HG03060 (cell line): ENCODE measurements at regions not wholly inside any gene's neighbourhood (a gene's known extent, or its start where the extent isn't known, plus 50 kb on each side); places are given as distances from the start of the nearest gene placed in this dataset.

ENCODE experiments used
- ATAC-seq: cut with Tn5 transposase; IDR thresholded peaks from one replicate; pipeline ENCODE4 v1.9.1; 2021; ENCODE audit warnings: low read depth, moderate number of reproducible peaks; ENCODE audit not compliant: unreplicated experiment

- no peak for ATAC-seq
These were observed 1536.1 kb downstream of the UQCRFS1 start for GRCh38 chr19:27676877-27677276.

DNA sequence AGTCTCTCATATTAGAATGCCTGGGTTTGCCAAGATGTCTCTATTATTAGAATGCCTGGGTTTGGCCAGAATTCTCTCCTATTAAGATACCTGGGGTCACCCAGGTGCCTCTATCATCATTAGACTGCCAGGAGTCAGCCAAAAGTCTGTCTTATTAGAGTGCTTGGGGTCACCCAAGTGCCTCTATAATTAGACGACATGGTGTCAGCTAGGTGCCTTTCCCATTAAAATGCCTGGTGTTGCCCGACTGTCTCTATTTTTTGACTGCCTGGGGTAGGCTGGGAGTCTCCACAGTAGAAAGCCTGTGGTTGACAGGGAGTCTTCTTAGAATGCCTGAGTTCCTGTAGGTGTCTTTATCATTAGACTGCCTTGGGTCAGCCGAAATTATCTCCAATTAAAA is 1536.6 kb downstream of the UQCRFS1 start:
- ATAC-seq, result no peak

GRCh38 chr19:27675771-27676170 is 1537.2 kb downstream of the UQCRFS1 start:
- ATAC-seq, result no peak

DNA sequence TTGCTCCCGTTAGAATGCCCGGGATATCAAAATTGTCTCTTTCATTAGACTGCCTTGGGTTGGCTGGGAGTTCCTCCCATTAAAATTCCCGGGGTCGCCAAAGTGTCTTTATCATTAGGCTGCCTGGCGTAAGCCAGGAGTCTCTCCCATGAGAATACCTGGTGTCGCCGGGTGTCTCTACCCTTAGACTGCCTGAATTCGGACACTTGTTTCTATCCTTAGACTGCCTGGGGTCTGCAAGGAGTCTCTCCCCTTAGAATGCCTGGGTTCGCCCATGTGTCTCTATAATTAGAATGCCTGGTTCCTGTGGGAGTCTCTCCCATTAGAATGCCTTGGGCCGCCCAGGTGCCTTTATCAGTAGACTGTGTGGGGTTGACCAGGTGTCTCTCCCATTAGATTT is 1538.2 kb downstream of the UQCRFS1 start:
- ATAC-seq, result no peak

DNA sequence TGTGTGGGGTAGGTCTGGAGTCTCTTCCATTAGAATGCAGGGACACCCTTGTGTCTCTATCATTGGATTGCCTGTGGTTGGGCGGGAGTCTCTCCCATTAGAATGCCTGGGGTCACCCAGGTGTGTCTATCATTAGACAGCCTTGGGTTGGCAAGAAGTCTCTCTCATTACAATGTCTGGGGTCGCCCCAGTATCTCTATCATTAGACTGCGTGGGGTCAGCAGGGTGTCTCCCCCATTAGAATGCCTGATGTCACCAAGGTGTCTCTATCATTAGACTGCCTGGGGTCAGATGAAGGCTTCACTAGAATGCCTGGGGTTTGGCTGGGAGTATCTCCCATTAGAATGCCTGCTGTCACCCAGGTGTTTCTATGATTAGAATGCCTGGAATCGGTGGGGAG is 1539.0 kb downstream of the UQCRFS1 start:
- ATAC-seq, result no peak

DNA sequence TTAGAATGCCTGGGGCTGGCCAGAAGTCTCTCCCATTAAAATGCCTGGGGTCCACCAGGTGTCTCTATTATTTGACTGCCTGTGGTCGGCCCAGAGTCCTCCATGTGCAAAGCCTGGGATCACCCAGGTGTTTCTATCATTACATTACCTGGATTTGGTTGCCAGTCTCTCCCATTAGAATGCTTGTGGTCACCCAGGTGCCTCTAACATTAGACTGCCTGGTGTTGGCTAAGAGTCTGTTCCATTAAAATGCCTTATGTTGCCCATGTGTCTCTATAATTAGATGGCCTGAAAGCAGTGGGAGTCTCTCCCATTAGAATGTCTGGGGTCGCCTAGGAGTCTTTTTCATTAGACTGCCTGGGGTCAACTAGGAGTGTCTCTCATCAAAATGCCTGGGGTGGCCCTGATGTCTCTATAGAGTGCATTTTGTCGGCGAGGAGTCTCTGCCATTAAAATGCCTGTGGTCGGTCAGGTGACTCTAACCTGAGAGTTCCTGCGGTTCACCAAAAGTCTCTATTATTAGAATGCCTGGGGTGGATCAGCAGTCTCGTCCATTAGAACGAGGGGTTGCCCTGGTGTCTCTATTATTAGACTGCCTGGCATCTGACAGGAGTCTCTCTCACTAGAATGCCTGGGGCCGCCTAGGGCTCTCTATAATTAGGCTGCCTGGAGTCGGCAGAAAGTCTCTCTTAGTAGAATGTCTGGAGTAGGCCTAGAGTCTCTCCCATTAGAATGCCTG is 1540.5 kb downstream of the UQCRFS1 start:
- ATAC-seq, result no peak

DNA sequence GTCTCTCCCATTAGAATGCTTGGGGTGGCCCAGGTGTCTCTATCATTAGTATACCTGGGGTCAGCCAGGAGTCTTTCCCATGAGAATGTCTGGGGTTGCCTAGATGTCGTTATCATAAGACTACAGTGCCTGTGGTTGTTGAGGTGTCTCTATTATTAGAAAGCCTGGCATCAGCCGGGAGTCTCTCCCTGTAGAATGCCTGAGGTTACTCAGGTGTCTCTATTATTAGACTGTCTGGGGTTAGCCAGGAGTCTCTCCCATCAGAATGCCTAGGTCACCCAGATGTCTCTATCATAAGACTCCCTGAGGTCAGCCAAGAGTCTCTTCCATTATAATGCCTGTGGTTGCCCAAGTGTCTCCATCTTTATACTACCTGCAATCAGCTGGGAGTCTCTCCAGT is 1541.1 kb downstream of the UQCRFS1 start:
- ATAC-seq, result no peak

- no peak for ATAC-seq
These were observed 1552.5 kb downstream of the UQCRFS1 start for GRCh38 chr19:27660428-27660827.

DNA sequence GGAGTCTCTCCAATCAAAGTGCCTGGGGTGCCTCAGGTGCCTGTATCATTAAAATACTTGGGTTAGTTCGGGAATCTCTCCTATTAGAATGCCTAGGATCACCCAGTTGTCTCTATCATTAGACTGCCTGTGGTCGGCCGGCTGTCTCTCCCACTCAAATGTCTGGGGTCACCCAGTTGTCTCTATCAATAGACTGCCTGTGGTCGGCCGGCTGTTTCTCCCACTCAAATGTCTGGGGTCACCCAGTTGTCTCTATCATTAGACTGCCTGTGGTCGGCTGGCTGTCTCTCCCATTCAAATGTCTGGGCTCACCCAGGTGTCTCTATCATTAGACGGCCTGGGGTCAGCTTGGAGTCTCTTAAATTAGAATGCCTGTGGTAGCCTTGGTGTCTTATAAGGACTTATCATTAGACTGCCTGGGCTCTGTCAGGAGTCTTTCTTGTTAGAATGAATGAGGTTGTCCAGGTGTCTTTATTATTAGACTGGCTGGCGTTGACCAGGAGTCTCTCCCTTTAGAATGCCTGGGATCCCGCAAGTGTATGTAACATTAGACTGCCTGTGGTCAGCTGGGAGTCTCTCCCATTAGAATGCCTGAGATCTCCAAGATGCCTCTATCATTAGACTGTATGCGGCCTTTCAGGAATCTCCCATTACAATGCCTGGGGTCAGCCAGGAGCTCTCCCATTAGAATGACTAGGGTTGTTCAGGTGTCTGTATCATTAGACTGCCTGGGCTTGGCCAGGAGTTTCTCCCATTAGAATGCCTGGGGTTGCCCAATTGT is 1555.5 kb downstream of the UQCRFS1 start:
- no peak for ATAC-seq

DNA sequence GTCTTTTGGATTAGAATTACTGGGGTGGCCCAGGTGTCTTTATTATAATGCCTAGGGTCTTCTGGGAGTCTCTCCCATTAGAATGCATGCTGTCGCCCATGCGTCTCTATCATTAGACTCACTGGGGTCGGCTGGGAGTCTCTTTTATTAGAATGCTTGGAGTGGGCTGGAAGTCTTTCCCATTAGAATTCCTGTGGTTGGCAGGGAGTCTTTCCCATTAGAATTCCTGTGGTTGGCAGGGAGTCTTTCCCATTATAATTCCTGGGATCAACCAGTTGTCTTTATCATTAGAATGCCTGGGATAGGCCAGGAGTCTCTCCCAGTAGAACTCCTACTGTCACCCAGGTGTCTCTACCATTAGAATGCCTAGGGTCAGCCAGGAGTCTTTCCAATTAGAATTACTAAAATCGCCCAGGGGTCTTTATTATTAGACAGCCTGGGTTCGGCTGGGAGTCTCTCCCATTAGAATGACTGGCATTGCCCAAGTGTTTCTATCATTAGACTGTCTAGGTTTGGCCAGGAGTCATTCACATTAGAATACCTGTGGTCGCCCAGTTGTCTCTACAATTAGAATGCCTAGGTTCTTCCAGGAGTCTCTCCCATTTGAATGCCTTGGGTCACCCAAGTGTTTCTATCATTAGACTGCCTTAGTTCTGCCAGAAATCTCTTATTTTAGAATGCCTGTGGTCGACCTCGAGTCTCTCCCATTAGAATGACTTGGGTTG is 1558.5 kb downstream of the UQCRFS1 start:
- no peak for ATAC-seq

- no peak for ATAC-seq
These were observed 1560.2 kb downstream of the UQCRFS1 start for GRCh38 chr19:27652796-27653195.

DNA sequence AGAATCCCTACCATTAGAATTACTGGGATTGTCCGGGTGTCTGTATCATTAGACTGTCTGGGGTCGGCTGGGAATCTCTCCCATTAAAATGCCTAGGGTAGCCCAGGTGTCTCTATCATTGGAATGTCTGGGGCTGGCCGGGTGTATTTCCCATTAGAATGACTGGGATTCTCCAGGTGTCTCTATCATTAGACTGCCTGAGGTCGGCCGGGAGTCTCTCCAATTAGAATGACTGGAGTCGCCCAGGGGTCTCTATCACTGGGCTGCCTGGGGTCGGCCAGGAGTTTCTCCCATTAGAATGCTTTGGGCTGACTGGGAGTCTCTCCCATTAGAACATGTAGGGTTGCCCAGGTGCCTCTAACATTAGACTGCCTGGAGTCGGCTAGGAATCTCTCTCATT is 1560.7 kb downstream of the UQCRFS1 start:
- ATAC-seq, result no peak

DNA sequence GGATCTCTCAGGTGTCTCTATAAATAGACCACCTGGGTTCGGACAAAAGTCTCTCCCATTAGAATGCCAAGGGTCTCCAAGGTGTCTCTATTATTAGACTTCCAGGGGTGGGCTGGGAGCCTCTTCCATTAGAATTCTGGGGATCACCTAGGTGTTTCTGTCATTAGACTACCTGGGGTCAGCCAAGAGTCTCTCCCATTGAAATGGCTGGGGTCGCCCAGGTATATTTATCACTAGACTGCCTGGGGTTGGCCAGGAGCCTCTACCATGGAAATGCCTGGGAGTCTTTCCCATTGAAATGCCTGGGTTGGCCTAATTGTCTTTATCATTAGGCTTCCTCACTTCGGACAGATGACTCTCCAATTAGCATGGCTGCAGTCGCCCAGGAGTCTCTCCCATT is 1565.5 kb downstream of the UQCRFS1 start:
- no peak for ATAC-seq

GRCh38 chr19:27635401-27635800 is 1577.5 kb downstream of the UQCRFS1 start:
- ATAC-seq, result no peak

DNA sequence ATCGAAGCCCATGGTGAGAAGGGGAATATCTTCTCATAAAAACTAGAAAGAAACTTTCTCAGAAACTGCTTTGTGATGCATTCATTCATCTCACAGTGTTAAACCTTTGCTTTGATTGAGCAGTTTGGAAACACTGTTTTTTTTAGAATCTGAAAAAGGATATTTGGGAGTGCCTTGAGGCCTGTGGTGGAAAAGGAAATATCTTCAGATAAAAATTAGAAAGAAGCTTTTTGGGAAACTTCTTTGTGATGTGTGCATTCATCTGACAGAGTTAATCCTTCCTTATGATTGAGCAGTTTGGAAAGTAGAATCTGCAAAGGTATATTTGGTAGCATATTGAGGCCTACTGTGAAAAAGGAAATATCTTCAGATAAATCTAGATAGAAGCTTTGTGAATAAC is 1594.9 kb downstream of the UQCRFS1 start:
- no peak for ATAC-seq

DNA sequence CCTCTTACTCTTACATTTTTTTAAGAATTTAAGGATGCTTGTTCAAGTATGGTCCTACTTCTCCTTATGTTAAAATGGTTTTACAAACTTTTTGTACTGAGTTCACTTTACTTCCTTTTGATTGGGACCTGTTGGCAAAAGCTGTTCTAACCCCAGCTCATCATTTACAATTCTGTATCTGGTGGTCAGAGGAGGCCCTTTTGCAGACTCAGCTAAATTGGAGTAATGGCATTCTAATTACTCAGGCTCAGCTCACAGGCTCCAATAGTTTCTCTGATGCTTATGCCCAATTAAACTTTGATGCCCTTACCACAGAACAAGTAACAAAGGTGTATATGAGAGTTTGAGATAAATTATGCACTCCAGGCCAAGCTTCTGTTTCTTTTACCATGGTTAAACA is 1632.0 kb downstream of the UQCRFS1 start:
- no peak for ATAC-seq
